8988T (cell line): ENCODE measurements at regions not wholly inside any gene's neighbourhood (a gene's known extent, or its start where the extent isn't known, plus 50 kb on each side); places are given as distances from the start of the nearest gene placed in this dataset.
"Not testable (repeated sequence)": the region's sequence is repeated elsewhere in the genome, so short reads cannot be mapped to it uniquely, and the experiment has no call there.

Source experiments
- DNase-seq: peaks from one replicate; pipeline ENCODE4 v3.0.0; 2011

- no peak for DNase-seq
These were observed 812.3 kb upstream of the FRG1 start for GRCh38 chr4:189128341-189128740.

- no peak for DNase-seq
These were observed 811.5 kb upstream of the FRG1 start for GRCh38 chr4:189129044-189129694.

GRCh38 chr4:189131118-189131517 lies 809.6 kb upstream of the FRG1 start:
- DNase-seq: no peak

GRCh38 chr4:189136462-189136861 lies 804.2 kb upstream of the FRG1 start:
- DNase-seq: no peak

- DNase-seq: no peak
These were observed 797.3 kb upstream of the FRG1 start for GRCh38 chr4:189143263-189143952.

GRCh38 chr4:189147005-189147929 lies 793.4 kb upstream of the FRG1 start:
- no peak for DNase-seq

- not testable (repeated sequence) for DNase-seq
These were observed 785.6 kb upstream of the FRG1 start for GRCh38 chr4:189155083-189155482.

GRCh38 chr4:189162073-189162789 lies 778.4 kb upstream of the FRG1 start:
- no peak for DNase-seq

GRCh38 chr4:189162888-189163287 lies 777.8 kb upstream of the FRG1 start:
- DNase-seq: no peak

- DNase-seq: no peak
These were observed 764.7 kb upstream of the FRG1 start for GRCh38 chr4:189176002-189176401.

GRCh38 chr4:189177130-189177529 lies 763.5 kb upstream of the FRG1 start:
- no peak for DNase-seq

GRCh38 chr4:189178125-189178746 lies 762.4 kb upstream of the FRG1 start:
- no peak for DNase-seq

- DNase-seq: no peak
These were observed 754.8 kb upstream of the FRG1 start for GRCh38 chr4:189185810-189186432.

GRCh38 chr4:189187531-189188052 lies 753.1 kb upstream of the FRG1 start:
- DNase-seq: no peak

GRCh38 chr4:189198624-189199023 lies 742.0 kb upstream of the FRG1 start:
- DNase-seq: no peak

GRCh38 chr4:189200353-189200752 lies 740.3 kb upstream of the FRG1 start:
- DNase-seq: no peak

GRCh38 chr4:189202182-189202868 lies 738.3 kb upstream of the FRG1 start:
- no peak for DNase-seq

- no peak for DNase-seq
These were observed 737.8 kb upstream of the FRG1 start for GRCh38 chr4:189202869-189203271.

GRCh38 chr4:189204616-189205015 lies 736.1 kb upstream of the FRG1 start:
- no peak for DNase-seq

GRCh38 chr4:189206953-189207352 lies 733.7 kb upstream of the FRG1 start:
- no peak for DNase-seq

GRCh38 chr4:189207872-189208271 lies 732.8 kb upstream of the FRG1 start:
- no peak for DNase-seq
